ENCODE measurements at regions not wholly inside any gene's neighbourhood (a gene's known extent, or its start where the extent isn't known, plus 50 kb on each side); places are given as distances from the start of the nearest gene placed in this dataset.

- Histone ChIP-seq H3K9me2 (replicated peaks; ENCODE audit: insufficient read depth) (no peaks in the 10 kb centered on the region), H3K4me1 (ENCODE audit: insufficient read depth) (no peaks in the 10 kb centered on the region), H3K4me3 (no peak overlapping the region), H2AFZ (no peak overlapping the region), H3K4me2 (no peak overlapping the region), H3K36me3 (replicated peaks; ENCODE audit: insufficient read depth, low read depth) (no peaks in the 10 kb centered on the region), H3K27me3 (no peaks in the 10 kb centered on the region), H3K79me2 (no peaks in the 10 kb centered on the region), H3K9me3 (ENCODE audit: low read depth) (no peaks in the 10 kb centered on the region), H4K20me1 (ENCODE audit: insufficient read depth, poor library complexity, severe bottlenecking) (no peaks in the 10 kb centered on the region), H3K27ac (no peak overlapping the region)
- TF ChIP-seq CTCF (IDR thresholded peaks at IDR 0.05; ENCODE audit: poor library complexity) (no peak), EZH2phosphoT487 (IDR thresholded peaks at IDR 0.05; ENCODE audit: low read depth, severe bottlenecking, unreplicated experiment) (no peak), EZH2 (IDR thresholded peaks at IDR 0.05; ENCODE audit: borderline replicate concordance) (no peak)
- WGBS (ENCODE audit: low lambda C conversion rate, missing lambda C conversion rate): 89% methylated on average over 1 of the region's 1 CpG
- no peak for DNase-seq (ENCODE audit: low spot score)
Measured at GRCh38 chr3:102906818-102907217, 472.0 kb downstream of the ZPLD1 start.

DNA sequence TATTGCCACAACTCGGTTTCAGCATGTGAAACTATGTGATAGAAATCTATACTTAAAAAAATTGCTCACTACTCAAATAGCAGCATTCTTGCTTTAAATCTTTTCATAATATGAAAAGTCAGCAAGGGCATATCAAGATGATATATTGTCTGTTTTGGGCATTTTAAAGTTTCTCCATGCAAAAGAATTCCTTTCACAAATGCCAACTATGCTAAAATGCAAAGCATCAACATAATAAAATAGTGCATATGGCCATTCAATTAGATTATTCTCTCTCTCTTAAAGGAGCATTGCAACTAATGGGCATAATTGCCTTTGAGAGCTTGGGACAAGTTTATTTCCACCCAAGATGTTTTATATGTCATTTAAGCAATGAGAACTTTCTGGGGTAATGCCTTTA is 475.1 kb downstream of the ZPLD1 start:
- TF ChIP-seq EZH2phosphoT487 (IDR thresholded peaks at IDR 0.05; ENCODE audit: low read depth, severe bottlenecking, unreplicated experiment) (no peak), EZH2 (IDR thresholded peaks at IDR 0.05; ENCODE audit: borderline replicate concordance) (no peak), CTCF (IDR thresholded peaks at IDR 0.05; ENCODE audit: poor library complexity) (no peak)
- no peaks in the 10 kb centered on the region for H3K4me1 ChIP-seq (ENCODE audit: insufficient read depth)
- no peaks in the 10 kb centered on the region for H3K9me2 ChIP-seq (replicated peaks; ENCODE audit: insufficient read depth)
- no peaks in the 10 kb centered on the region for H4K20me1 ChIP-seq (ENCODE audit: insufficient read depth, poor library complexity, severe bottlenecking)
- no peak overlapping the region for H3K27ac ChIP-seq
- no peak overlapping the region for H3K4me3 ChIP-seq
- WGBS (ENCODE audit: low lambda C conversion rate, missing lambda C conversion rate): 54% methylated on average over 1 of the region's 1 CpG
- H3K27me3 ChIP-seq: no peaks in the 10 kb centered on the region
- H3K79me2 ChIP-seq: no peaks in the 10 kb centered on the region
- no peak overlapping the region for H2AFZ ChIP-seq
- DNase-seq (ENCODE audit: low spot score): no peak
- H3K4me2 ChIP-seq: no peak overlapping the region
- H3K9me3 ChIP-seq (ENCODE audit: low read depth): no peaks in the 10 kb centered on the region
- H3K36me3 ChIP-seq (replicated peaks; ENCODE audit: insufficient read depth, low read depth): no peaks in the 10 kb centered on the region

DNA sequence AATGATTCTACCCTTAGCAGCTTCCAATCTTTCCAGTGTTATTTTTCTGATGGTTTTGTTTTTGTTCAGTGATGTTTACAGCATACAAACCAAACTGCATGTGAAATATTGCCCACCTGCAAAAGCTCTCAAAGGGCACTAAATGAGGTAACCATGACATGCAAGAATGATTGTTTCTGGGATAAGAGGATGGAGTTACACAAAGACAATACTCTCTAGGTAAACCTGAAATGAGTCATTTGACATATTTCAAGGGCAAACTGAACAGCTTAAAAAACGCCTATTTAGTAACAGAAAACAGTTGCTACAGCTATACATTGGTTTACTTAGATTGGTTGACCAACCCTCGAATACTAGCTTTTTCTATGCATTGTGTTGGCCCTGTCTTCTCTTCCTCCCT is 481.7 kb downstream of the ZPLD1 start:
- no peak for DNase-seq (ENCODE audit: low spot score)
- Histone ChIP-seq H2AFZ (no peak overlapping the region), H3K9me3 (ENCODE audit: low read depth) (no peaks in the 10 kb centered on the region), H3K27ac (no peak overlapping the region), H3K9me2 (replicated peaks; ENCODE audit: insufficient read depth) (no peaks in the 10 kb centered on the region), H4K20me1 (ENCODE audit: insufficient read depth, poor library complexity, severe bottlenecking) (no peaks in the 10 kb centered on the region), H3K79me2 (no peaks in the 10 kb centered on the region), H3K36me3 (replicated peaks; ENCODE audit: insufficient read depth, low read depth) (no peaks in the 10 kb centered on the region), H3K27me3 (no peaks in the 10 kb centered on the region), H3K4me3 (no peak overlapping the region), H3K4me2 (no peak overlapping the region), H3K4me1 (ENCODE audit: insufficient read depth) (no peaks in the 10 kb centered on the region)
- TF ChIP-seq CTCF (IDR thresholded peaks at IDR 0.05; ENCODE audit: poor library complexity) (no peak), EZH2phosphoT487 (IDR thresholded peaks at IDR 0.05; ENCODE audit: low read depth, severe bottlenecking, unreplicated experiment) (no peak), EZH2 (IDR thresholded peaks at IDR 0.05; ENCODE audit: borderline replicate concordance) (no peak)
- 69% methylated on average over 2 of the region's 2 CpGs for WGBS (ENCODE audit: low lambda C conversion rate, missing lambda C conversion rate)

DNA sequence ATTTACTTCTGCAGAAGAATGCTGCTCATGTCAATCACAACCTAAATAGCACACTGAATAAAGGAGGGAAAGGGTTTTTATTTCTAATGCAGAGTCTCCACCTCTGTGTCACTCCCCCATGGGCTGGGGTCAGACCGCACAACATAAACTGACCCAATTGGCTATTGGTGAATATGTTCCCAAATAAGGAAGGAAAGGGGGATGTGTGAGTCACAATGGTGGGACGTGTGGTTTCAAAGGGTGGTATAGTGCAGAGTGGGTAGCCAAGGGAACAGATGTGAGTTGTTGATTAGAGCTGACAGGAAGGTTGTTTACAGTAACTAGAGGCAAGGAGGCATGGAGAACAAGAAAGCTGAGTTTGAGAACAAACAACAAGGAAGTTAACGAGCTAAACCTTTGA is 491.8 kb downstream of the ZPLD1 start:
- no peaks in the 10 kb centered on the region for H3K79me2 ChIP-seq
- TF ChIP-seq EZH2 (IDR thresholded peaks at IDR 0.05; ENCODE audit: borderline replicate concordance): no peak
- no peak for TF ChIP-seq EZH2phosphoT487 (IDR thresholded peaks at IDR 0.05; ENCODE audit: low read depth, severe bottlenecking, unreplicated experiment)
- TF ChIP-seq CTCF (IDR thresholded peaks at IDR 0.05; ENCODE audit: poor library complexity): no peak
- H3K9me2 ChIP-seq (replicated peaks; ENCODE audit: insufficient read depth): no peaks in the 10 kb centered on the region
- no peak overlapping the region for H3K4me3 ChIP-seq
- no peak for DNase-seq (ENCODE audit: low spot score)
- H3K36me3 ChIP-seq (replicated peaks; ENCODE audit: insufficient read depth, low read depth): no peaks in the 10 kb centered on the region
- H3K4me2 ChIP-seq: no peak overlapping the region
- H3K9me3 ChIP-seq (ENCODE audit: low read depth): no peaks in the 10 kb centered on the region
- H3K4me1 ChIP-seq (ENCODE audit: insufficient read depth): no peaks in the 10 kb centered on the region
- H3K27me3 ChIP-seq: no peaks in the 10 kb centered on the region
- no peak overlapping the region for H3K27ac ChIP-seq
- 44% methylated on average over 3 of the region's 3 CpGs for WGBS (ENCODE audit: low lambda C conversion rate, missing lambda C conversion rate)
- H2AFZ ChIP-seq: no peak overlapping the region
- H4K20me1 ChIP-seq (ENCODE audit: insufficient read depth, poor library complexity, severe bottlenecking): no peaks in the 10 kb centered on the region
